ENCODE measurements at regions not wholly inside any gene's neighbourhood (a gene's known extent, or its start where the extent isn't known, plus 50 kb on each side); places are given as distances from the start of the nearest gene placed in this dataset.

- Histone ChIP-seq H3K36me3 (replicated peaks in 1 of 2) (no peaks in the 10 kb centered on the region), H3K4me1 (replicated peaks in 1 of 2) (no peaks in the 10 kb centered on the region), H3K27me3 (no peaks in the 10 kb centered on the region), H3K4me3 (no peak overlapping the region), H3K27ac (no peak overlapping the region), H3K9me3 (replicated peaks in 1 of 3) (no peaks in the 10 kb centered on the region)
- TF ChIP-seq CTCF (IDR thresholded peaks at IDR 0.05) (no peak), POLR2A (IDR thresholded peaks at IDR 0.05) (no peak)
- WGBS, 4 donors: 42 to 92% (median 75%) methylated on average over 1 to 2 of the region's 2 CpGs
- no peak for DNase-seq
- intact Hi-C loops (cut with DNase I): no loop called here
Observed at GRCh38 chr13:47790755-47791154, 210.3 kb downstream of the SUCLA2 start.

- Histone ChIP-seq H3K27me3 (no peaks in the 10 kb centered on the region), H3K4me3 (no peak overlapping the region), H3K9me3 (replicated peaks in 1 of 3) (no peaks in the 10 kb centered on the region), H3K4me1 (replicated peaks in 1 of 2) (no peaks in the 10 kb centered on the region), H3K36me3 (replicated peaks in 1 of 2) (no peaks in the 10 kb centered on the region), H3K27ac (no peak overlapping the region)
- intact Hi-C loops (cut with DNase I): no loop called here
- TF ChIP-seq POLR2A (IDR thresholded peaks at IDR 0.05) (no peak), CTCF (IDR thresholded peaks at IDR 0.05) (no peak)
- DNase-seq: no peak
Observed at GRCh38 chr13:47788844-47789243, 212.2 kb downstream of the SUCLA2 start.

- intact Hi-C loops (cut with DNase I): loop anchor here in 1 of 2 donors (10.0 kb wide), 2 partner anchors 800 to 940 kb away; no protein-coding TSS in a partner anchor
- TF ChIP-seq POLR2A (IDR thresholded peaks at IDR 0.05) (no peak), CTCF (IDR thresholded peaks at IDR 0.05) (no peak)
Observed at GRCh38 chr13:47774671-47774994, 226.4 kb downstream of the SUCLA2 start.

GRCh38 chr13:47764817-47765216, 236.3 kb downstream of the SUCLA2 start:
- intact Hi-C loops (cut with DNase I): no loop called here
- H3K27me3 ChIP-seq: no peaks in the 10 kb centered on the region
- TF ChIP-seq POLR2A (IDR thresholded peaks at IDR 0.05): no peak
- TF ChIP-seq CTCF (IDR thresholded peaks at IDR 0.05): no peak
- WGBS, 4 donors: 79 to 85% (median 80%) methylated on average over 1 of the region's 1 CpG
- no peak for DNase-seq
- H3K4me3 ChIP-seq: no peak overlapping the region
- no peak overlapping the region for H3K27ac ChIP-seq
- no peaks in the 10 kb centered on the region for H3K36me3 ChIP-seq (replicated peaks in 1 of 2)
- H3K4me1 ChIP-seq (replicated peaks in 1 of 2): no peaks in the 10 kb centered on the region
- H3K9me3 ChIP-seq (replicated peaks in 1 of 3): no peaks in the 10 kb centered on the region

More at GRCh38 chr13:47774671-47774994, 226.4 kb downstream of the SUCLA2 start:
- no peaks in the 10 kb centered on the region for H3K36me3 ChIP-seq (replicated peaks in 1 of 2)
- no peak for DNase-seq
- H3K27ac ChIP-seq: no peak overlapping the region
- H3K4me3 ChIP-seq: no peak overlapping the region
- H3K4me1 ChIP-seq (replicated peaks in 1 of 2): no peaks in the 10 kb centered on the region
- H3K9me3 ChIP-seq (replicated peaks in 1 of 3): no peaks in the 10 kb centered on the region
- H3K27me3 ChIP-seq: peaks cover 4% of the 10 kb centered on the region

Measured in adrenal gland (tissue), 9 donors.